HCT116 (cell line): ENCODE measurements at regions not wholly inside any gene's neighbourhood (a gene's known extent, or its start where the extent isn't known, plus 50 kb on each side); places are given as distances from the start of the nearest gene placed in this dataset.

Source experiments
- CEBPB ChIP-seq: IDR thresholded peaks from 2 replicates; pipeline ENCODE4 v1.6.1; 2012; ENCODE audit warnings: low read depth
- CTCF ChIP-seq, 3 experiments: fragments of 200-600 bp in 1 of 3; sonication (generic) in 1 of 3; IDR thresholded peaks in 2 of 3; conservative IDR thresholded peaks in 1 of 3; 2 replicates each; pipeline ENCODE4 v1.5.1; 2012 to 2017; ENCODE audit warnings: low read depth in 2 of 3, low read length in 2 of 3, antibody characterized with exemption in 1 of 3, borderline replicate concordance in 1 of 3, control low read depth in 1 of 3, mild to moderate bottlenecking in 1 of 3, mixed read lengths in 1 of 3, mixed run types in 1 of 3, moderate library complexity in 1 of 3; ENCODE audit not compliant: insufficient read depth in 1 of 3
- MAX ChIP-seq: IDR thresholded peaks from 2 replicates; pipeline ENCODE4 v1.6.1; 2012
- SIN3A ChIP-seq: IDR thresholded peaks from 2 replicates; pipeline ENCODE4 v1.6.1; 2012; ENCODE audit warnings: low read depth

GRCh38 chr2:220811952-220812570 lies 760.0 kb downstream of the EPHA4 start:
- TF ChIP-seq MAX (no peak), CEBPB (no peak), SIN3A (no peak), CTCF (IDR thresholded peaks at IDR 0.05 in 2 of 3, conservative IDR thresholded peaks at IDR 0.05 in 1 of 3; ENCODE audit: borderline replicate concordance in 1 of 3, insufficient read depth in 1 of 3, low read depth in 2 of 3, low read length in 2 of 3) (no peak)
